ENCODE measurements at regions not wholly inside any gene's neighbourhood (a gene's known extent, or its start where the extent isn't known, plus 50 kb on each side); places are given as distances from the start of the nearest gene placed in this dataset.

DNA sequence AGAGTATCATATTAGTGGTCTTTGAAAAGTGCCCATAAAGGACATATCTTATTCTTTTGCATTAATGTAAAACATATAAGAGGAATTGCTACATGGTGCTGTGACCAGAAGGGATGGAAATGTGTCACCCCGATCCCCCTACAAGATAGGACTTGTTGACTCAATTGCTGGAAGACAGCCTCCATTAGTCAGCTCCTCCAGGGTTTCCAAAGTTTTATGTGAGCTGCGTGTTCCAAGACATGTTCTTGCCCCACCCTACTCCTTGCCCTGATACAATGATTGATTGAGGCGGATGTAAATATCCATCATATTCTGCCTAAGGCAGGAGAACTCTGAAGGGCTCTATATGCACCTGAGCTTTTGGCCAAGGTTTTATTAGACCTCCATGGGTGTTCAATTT is 541.0 kb upstream of the ZEB2 start:
- Histone ChIP-seq H3K4me3 (no peak overlapping the region), H3K27me3 (no peaks in the 10 kb centered on the region), H3K27ac (no peak overlapping the region), H3K36me3 (no peaks in the 10 kb centered on the region), H3K9me3 (no peaks in the 10 kb centered on the region), H3K4me1 (no peaks in the 10 kb centered on the region)
- no peak for TF ChIP-seq POLR2A (IDR thresholded peaks at IDR 0.05)
- TF ChIP-seq, protein P1, sequence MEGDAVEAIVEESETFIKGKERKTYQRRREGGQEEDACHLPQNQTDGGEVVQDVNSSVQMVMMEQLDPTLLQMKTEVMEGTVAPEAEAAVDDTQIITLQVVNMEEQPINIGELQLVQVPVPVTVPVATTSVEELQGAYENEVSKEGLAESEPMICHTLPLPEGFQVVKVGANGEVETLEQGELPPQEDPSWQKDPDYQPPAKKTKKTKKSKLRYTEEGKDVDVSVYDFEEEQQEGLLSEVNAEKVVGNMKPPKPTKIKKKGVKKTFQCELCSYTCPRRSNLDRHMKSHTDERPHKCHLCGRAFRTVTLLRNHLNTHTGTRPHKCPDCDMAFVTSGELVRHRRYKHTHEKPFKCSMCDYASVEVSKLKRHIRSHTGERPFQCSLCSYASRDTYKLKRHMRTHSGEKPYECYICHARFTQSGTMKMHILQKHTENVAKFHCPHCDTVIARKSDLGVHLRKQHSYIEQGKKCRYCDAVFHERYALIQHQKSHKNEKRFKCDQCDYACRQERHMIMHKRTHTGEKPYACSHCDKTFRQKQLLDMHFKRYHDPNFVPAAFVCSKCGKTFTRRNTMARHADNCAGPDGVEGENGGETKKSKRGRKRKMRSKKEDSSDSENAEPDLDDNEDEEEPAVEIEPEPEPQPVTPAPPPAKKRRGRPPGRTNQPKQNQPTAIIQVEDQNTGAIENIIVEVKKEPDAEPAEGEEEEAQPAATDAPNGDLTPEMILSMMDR (IDR thresholded peaks at IDR 0.05), result no peak
- DNase-seq, result no peak
- intact Hi-C loops (cut with DNase I; ENCODE audit: low total_unique reads), result no loop called here

DNA sequence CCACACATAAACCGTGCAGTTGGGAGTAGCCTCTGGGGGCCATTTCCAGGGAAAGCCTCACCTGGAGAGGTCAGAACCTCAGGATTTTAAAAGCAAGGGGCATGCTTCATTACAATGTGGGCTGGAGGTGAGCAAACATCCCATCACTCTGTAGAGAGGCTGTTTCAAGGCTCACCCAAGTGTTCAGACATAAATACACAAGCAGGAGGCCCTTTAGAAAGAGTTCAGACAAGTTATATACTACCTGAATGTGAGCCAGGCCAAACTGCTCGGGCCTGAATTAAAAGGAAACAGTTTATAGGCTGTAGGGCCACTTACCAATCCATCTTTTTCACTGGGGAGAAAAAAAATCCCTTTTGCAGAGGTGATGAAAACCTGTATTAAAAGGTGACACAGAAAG is 540.0 kb upstream of the ZEB2 start:
- Histone ChIP-seq H3K27me3 (no peaks in the 10 kb centered on the region), H3K4me3 (no peak overlapping the region), H3K36me3 (no peaks in the 10 kb centered on the region), H3K4me1 (no peaks in the 10 kb centered on the region), H3K27ac (no peak overlapping the region), H3K9me3 (no peaks in the 10 kb centered on the region)
- intact Hi-C loops (cut with DNase I; ENCODE audit: low total_unique reads), result no loop called here
- TF ChIP-seq, protein P1 (IDR thresholded peaks at IDR 0.05), result no peak
- TF ChIP-seq POLR2A (IDR thresholded peaks at IDR 0.05), result no peak
- DNase-seq, result no peak

DNA sequence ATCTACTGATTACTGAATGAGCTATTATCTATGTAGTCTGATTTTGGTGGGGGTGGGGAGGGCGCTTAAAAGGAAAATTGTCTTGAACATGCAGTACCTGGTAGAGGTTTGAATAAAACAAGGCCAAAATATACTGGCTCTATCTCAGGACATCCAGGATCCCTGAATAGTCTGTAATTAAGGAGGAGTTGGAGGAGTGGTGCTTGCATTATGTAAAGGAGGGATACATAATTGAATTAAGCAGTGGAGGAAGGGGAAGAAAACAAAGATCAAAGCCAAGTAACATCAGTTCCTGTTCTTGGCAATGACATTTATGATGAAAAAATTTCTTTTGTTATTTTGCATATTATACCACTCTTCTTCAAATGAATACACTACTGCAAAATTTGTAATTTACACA is 539.4 kb upstream of the ZEB2 start:
- H3K27me3 ChIP-seq, result no peaks in the 10 kb centered on the region
- no peaks in the 10 kb centered on the region for H3K4me1 ChIP-seq
- intact Hi-C loops (cut with DNase I; ENCODE audit: low total_unique reads), result no loop called here
- H3K36me3 ChIP-seq, result no peaks in the 10 kb centered on the region
- H3K27ac ChIP-seq, result no peak overlapping the region
- TF ChIP-seq, protein P1 (IDR thresholded peaks at IDR 0.05), result no peak
- TF ChIP-seq POLR2A (IDR thresholded peaks at IDR 0.05), result no peak
- no peaks in the 10 kb centered on the region for H3K9me3 ChIP-seq
- no peak overlapping the region for H3K4me3 ChIP-seq
- DNase-seq, result no peak

DNA sequence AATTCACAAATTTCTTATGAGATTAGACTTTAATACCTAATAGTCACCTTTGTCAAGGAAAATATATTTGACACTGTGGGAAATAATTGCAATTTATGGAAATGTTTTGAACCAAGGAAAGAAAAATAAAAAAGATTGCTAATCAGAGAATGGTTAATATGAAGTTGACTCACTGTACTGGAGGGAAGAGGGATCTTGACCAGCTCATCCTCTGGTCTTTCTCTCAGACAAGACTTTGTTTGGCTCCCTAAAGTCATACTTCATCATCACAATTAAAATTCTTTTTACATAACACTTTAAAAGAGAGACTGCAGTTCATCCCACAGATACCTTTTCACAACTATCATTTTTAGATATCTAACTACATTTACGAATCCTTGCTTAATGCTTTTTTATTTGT is 538.5 kb upstream of the ZEB2 start:
- Histone ChIP-seq H3K27me3 (no peaks in the 10 kb centered on the region), H3K9me3 (no peaks in the 10 kb centered on the region), H3K4me1 (no peaks in the 10 kb centered on the region), H3K4me3 (no peak overlapping the region), H3K27ac (no peak overlapping the region), H3K36me3 (no peaks in the 10 kb centered on the region)
- TF ChIP-seq, protein P1 (IDR thresholded peaks at IDR 0.05), result no peak
- DNase-seq, result no peak
- intact Hi-C loops (cut with DNase I; ENCODE audit: low total_unique reads), result no loop called here

DNA sequence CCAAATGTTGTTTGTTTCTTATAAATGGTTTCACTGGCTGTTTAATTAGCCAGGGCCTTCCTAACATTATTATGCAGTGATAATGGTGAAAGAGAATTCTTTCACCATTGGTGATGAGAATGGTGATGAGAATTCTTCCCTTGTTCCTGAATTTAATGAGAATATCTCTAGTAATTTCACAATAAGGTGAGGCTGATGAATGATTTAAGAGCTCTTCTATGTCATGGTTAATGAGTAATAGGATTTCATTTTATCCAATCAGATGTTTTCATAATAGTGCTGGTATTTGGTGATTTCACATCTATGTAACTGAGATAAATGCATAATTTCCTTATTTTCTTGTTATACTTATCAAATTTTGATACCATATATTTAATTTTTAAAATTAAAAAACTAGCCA is 535.7 kb upstream of the ZEB2 start:
- H3K4me3 ChIP-seq, result no peak overlapping the region
- no peaks in the 10 kb centered on the region for H3K27me3 ChIP-seq
- no peak for TF ChIP-seq POLR2A (IDR thresholded peaks at IDR 0.05)
- TF ChIP-seq, protein P1 (IDR thresholded peaks at IDR 0.05), result no peak
- no peak overlapping the region for H3K27ac ChIP-seq
- DNase-seq, result no peak
- H3K36me3 ChIP-seq, result no peaks in the 10 kb centered on the region
- no peaks in the 10 kb centered on the region for H3K4me1 ChIP-seq
- no peaks in the 10 kb centered on the region for H3K9me3 ChIP-seq
- intact Hi-C loops (cut with DNase I; ENCODE audit: low total_unique reads), result no loop called here

All from uterus (tissue), 3 donors.